Activated T-helper 1 cell treated with anti-CD3 and anti-CD28 coated beads, Interleukin-12 subunit alpha, Interleukin-12 subunit beta, Interleukin-2, Interleukin-4 antibody, amounts not matched to agents 30 ng/mL and 10 ng/mL and 1 ng/mL, durations not matched to agents 14 hours and 24 hours and 36 hours (primary cell): ENCODE measurements at regions not wholly inside any gene's neighbourhood (a gene's known extent, or its start where the extent isn't known, plus 50 kb on each side); places are given as distances from the start of the nearest gene placed in this dataset.

ENCODE experiments used
- DNase-seq: peaks from one replicate; pipeline ENCODE4 v3.0.0; 2021; ENCODE audit warnings: low spot score
- H3K27ac Mint-ChIP-seq: one replicate; pipeline ENCODE4 v1.8.0; 2021; ENCODE audit warnings: mild to moderate bottlenecking, mixed read lengths
- H3K27me3 Mint-ChIP-seq: one replicate; pipeline ENCODE4 v1.8.0; 2022; ENCODE audit warnings: mild to moderate bottlenecking, moderate library complexity, mixed read lengths; ENCODE audit not compliant: insufficient read depth
- H3K36me3 Mint-ChIP-seq: one replicate; pipeline ENCODE4 v1.8.0; 2021; ENCODE audit warnings: low read depth, mixed read lengths
- H3K4me1 Mint-ChIP-seq: one replicate; pipeline ENCODE4 v1.8.0; 2021; ENCODE audit warnings: low read depth, mixed read lengths
- H3K4me3 Mint-ChIP-seq: one replicate; pipeline ENCODE4 v1.8.0; 2021; ENCODE audit warnings: mild to moderate bottlenecking, moderate library complexity, mixed read lengths
- H3K9me3 Mint-ChIP-seq: one replicate; pipeline ENCODE4 v1.8.0; 2021; ENCODE audit warnings: mixed read lengths
- intact Hi-C: fragments of 100-400 bp; cut with micrococcal nuclease; formaldehyde crosslinking; loops from one replicate; pipeline ENCODE4 v1.15.1; 2024

GRCh38 chr16:35296962-35297653 lies 1837.7 kb downstream of the TP53TG3F start:
- H3K36me3 Mint-ChIP-seq: no peaks in the 10 kb centered on the region
- intact Hi-C loops: no loop called here
- H3K27me3 Mint-ChIP-seq: no peaks in the 10 kb centered on the region
- H3K4me3 Mint-ChIP-seq: no peak overlapping the region
- no peaks in the 10 kb centered on the region for H3K4me1 Mint-ChIP-seq
- H3K27ac Mint-ChIP-seq: no peak overlapping the region
- H3K9me3 Mint-ChIP-seq: peaks cover 41% of the 10 kb centered on the region
- no peak for DNase-seq

DNA sequence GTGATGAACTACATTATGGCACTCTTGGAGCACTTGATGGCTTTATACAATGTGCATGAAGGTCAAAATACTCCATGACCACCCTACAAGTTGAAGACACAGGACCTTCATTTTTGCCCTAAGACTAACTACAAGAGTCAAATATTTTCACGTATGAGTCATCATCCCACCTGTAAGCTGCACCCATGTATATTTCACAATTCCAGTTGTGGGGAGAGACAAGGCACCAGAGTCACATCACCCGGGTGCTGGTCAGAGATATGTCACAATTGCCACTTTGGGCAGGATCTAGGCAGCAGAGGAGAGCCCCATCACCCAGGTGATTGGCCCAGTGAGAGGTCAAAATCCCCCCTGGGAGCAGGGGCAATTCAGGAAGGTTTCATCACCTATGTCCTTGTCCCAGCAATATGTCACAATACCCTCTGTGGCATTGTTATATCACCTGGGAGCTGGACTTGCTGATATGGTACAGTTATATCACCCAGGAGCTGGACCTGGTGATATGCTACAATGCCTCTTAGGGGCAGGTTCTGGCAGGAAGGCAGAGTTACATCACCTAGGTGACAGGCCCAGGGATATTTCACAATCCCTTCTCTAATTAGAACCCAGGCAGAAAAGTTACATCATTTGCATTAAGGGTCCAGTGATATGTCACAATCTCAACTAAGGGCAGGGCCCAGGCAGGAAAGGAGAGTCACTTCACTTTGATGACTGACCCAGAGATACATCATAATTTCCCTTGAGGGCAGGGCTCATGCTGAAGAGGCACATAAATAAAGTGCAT lies 1839.2 kb downstream of the TP53TG3F start:
- Mint-ChIP-seq H3K36me3 (no peaks in the 10 kb centered on the region), H3K4me1 (no peaks in the 10 kb centered on the region), H3K9me3 (peaks cover 41% of the 10 kb centered on the region), H3K27ac (no peak overlapping the region), H3K27me3 (no peaks in the 10 kb centered on the region), H3K4me3 (no peak overlapping the region)
- intact Hi-C loops: no loop called here
- no peak for DNase-seq

GRCh38 chr16:35302859-35303258 lies 1843.4 kb downstream of the TP53TG3F start:
- H3K36me3 Mint-ChIP-seq: no peaks in the 10 kb centered on the region
- H3K4me3 Mint-ChIP-seq: no peak overlapping the region
- no peaks in the 10 kb centered on the region for H3K27me3 Mint-ChIP-seq
- intact Hi-C loops: no loop called here
- no peak overlapping the region for H3K27ac Mint-ChIP-seq
- peaks cover 45% of the 10 kb centered on the region for H3K9me3 Mint-ChIP-seq
- DNase-seq: no peak
- H3K4me1 Mint-ChIP-seq: no peaks in the 10 kb centered on the region

DNA sequence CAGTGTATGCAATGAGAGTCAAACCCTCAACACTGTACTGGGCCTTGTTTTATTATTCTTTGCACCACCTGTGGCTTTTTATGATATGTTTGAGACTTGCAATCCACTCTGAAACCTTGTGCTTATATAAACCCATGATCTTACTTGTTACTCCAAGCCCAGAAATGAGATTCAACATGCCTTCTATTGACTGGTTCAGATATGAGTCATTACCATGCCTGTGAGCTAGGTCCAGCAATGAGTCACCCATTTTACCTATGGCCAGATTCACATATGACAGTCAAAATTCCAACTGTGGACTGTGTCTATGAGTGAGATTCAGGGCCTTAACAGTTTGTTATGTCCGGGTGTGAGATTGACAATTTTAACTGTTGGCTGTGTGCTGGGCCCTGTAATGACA lies 1846.1 kb downstream of the TP53TG3F start:
- intact Hi-C loops: no loop called here
- Mint-ChIP-seq H3K4me1 (no peaks in the 10 kb centered on the region), H3K27ac (no peak overlapping the region), H3K4me3 (no peak overlapping the region), H3K9me3 (peaks cover 35% of the 10 kb centered on the region), H3K27me3 (no peaks in the 10 kb centered on the region), H3K36me3 (no peaks in the 10 kb centered on the region)
- no peak for DNase-seq

- peaks cover 31% of the 10 kb centered on the region for H3K9me3 Mint-ChIP-seq
- H3K36me3 Mint-ChIP-seq: no peaks in the 10 kb centered on the region
- no peak overlapping the region for H3K4me3 Mint-ChIP-seq
- H3K27me3 Mint-ChIP-seq: no peaks in the 10 kb centered on the region
- H3K27ac Mint-ChIP-seq: no peak overlapping the region
- intact Hi-C loops: no loop called here
- H3K4me1 Mint-ChIP-seq: no peaks in the 10 kb centered on the region
- DNase-seq: no peak
Observed at GRCh38 chr16:35306915-35307314, 1847.5 kb downstream of the TP53TG3F start.

GRCh38 chr16:35308674-35309073 lies 1849.3 kb downstream of the TP53TG3F start:
- Mint-ChIP-seq H3K27me3 (no peaks in the 10 kb centered on the region), H3K27ac (no peak overlapping the region), H3K36me3 (no peaks in the 10 kb centered on the region), H3K4me1 (no peaks in the 10 kb centered on the region), H3K9me3 (peaks cover 43% of the 10 kb centered on the region), H3K4me3 (no peak overlapping the region)
- intact Hi-C loops: no loop called here
- no peak for DNase-seq

GRCh38 chr16:35310999-35311398 lies 1851.6 kb downstream of the TP53TG3F start:
- no peaks in the 10 kb centered on the region for H3K27me3 Mint-ChIP-seq
- intact Hi-C loops: no loop called here
- H3K36me3 Mint-ChIP-seq: no peaks in the 10 kb centered on the region
- H3K4me3 Mint-ChIP-seq: no peak overlapping the region
- no peak for DNase-seq
- H3K27ac Mint-ChIP-seq: no peak overlapping the region
- H3K9me3 Mint-ChIP-seq: peaks cover 46% of the 10 kb centered on the region
- no peaks in the 10 kb centered on the region for H3K4me1 Mint-ChIP-seq

DNA sequence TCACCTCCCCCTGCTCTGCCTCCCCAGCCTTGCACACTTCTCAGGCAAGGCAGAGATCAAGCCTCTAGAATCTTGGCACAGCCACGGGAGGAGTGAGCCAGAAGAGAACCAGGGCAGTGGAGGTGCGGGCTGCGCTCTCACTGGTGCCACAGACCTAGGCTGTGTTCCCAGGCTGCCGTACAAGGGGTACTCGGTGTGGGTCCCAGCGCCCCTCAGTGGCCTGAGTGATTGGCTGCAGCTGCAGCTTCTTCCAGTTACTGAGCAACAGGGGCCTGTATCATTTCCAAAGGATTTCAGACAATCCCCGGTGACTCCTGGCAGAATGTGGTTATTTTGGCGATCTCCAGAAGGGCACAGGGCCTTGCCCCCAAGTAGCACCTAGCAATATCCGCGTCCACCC lies 1852.1 kb downstream of the TP53TG3F start:
- H3K36me3 Mint-ChIP-seq: no peaks in the 10 kb centered on the region
- no peak overlapping the region for H3K4me3 Mint-ChIP-seq
- H3K27ac Mint-ChIP-seq: no peak overlapping the region
- intact Hi-C loops: no loop called here
- H3K27me3 Mint-ChIP-seq: no peaks in the 10 kb centered on the region
- DNase-seq: no peak
- H3K9me3 Mint-ChIP-seq: peaks cover 42% of the 10 kb centered on the region
- no peaks in the 10 kb centered on the region for H3K4me1 Mint-ChIP-seq

GRCh38 chr16:35314298-35314697 lies 1854.9 kb downstream of the TP53TG3F start:
- Mint-ChIP-seq H3K27me3 (no peaks in the 10 kb centered on the region), H3K9me3 (peaks cover 38% of the 10 kb centered on the region), H3K36me3 (no peaks in the 10 kb centered on the region), H3K27ac (no peak overlapping the region), H3K4me3 (no peak overlapping the region), H3K4me1 (no peaks in the 10 kb centered on the region)
- no peak for DNase-seq
- intact Hi-C loops: no loop called here

- H3K27me3 Mint-ChIP-seq: no peaks in the 10 kb centered on the region
- H3K9me3 Mint-ChIP-seq: peaks cover 24% of the 10 kb centered on the region
Observed at GRCh38 chr16:35319536-35320192, 1860.3 kb downstream of the TP53TG3F start.

DNA sequence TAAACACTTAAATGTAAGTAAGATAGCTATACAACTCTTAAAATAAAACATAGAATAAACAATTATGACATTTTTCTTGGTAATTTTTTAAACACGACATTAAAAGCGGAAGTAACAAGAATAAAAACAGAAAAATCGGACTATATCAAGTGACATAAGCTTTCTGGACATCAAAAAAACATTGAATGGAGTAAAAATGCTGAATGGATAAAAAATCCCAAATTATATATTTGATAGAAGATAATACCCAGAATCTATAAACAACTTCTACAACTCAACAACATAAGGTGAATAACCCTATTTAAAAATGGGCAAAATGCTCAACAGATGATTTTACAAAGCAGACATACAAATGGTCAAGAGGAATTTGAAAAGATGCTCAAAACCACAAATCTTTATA lies 1866.5 kb downstream of the TP53TG3F start:
- Mint-ChIP-seq H3K27ac (no peak overlapping the region), H3K4me3 (no peak overlapping the region), H3K4me1 (no peaks in the 10 kb centered on the region), H3K27me3 (no peaks in the 10 kb centered on the region), H3K36me3 (no peaks in the 10 kb centered on the region), H3K9me3 (peaks cover 16% of the 10 kb centered on the region)
- DNase-seq: no peak
- intact Hi-C loops: no loop called here

More at GRCh38 chr16:35319536-35320192, 1860.3 kb downstream of the TP53TG3F start:
- intact Hi-C loops: no loop called here
- no peaks in the 10 kb centered on the region for H3K4me1 Mint-ChIP-seq
- no peak for DNase-seq
- no peaks in the 10 kb centered on the region for H3K36me3 Mint-ChIP-seq
- H3K4me3 Mint-ChIP-seq: no peak overlapping the region
- H3K27ac Mint-ChIP-seq: no peak overlapping the region

- peaks cover 32% of the 10 kb centered on the region for H3K9me3 Mint-ChIP-seq
- H3K4me3 Mint-ChIP-seq: no peak overlapping the region
- no peaks in the 10 kb centered on the region for H3K36me3 Mint-ChIP-seq
- no peak overlapping the region for H3K27ac Mint-ChIP-seq
- no peaks in the 10 kb centered on the region for H3K27me3 Mint-ChIP-seq
- DNase-seq: no peak
- H3K4me1 Mint-ChIP-seq: no peaks in the 10 kb centered on the region
- intact Hi-C loops: no loop called here
Observed at GRCh38 chr16:35339337-35339736, 1879.9 kb downstream of the TP53TG3F start.

- H3K27me3 Mint-ChIP-seq: no peaks in the 10 kb centered on the region
- peaks cover 36% of the 10 kb centered on the region for H3K9me3 Mint-ChIP-seq
- no peaks in the 10 kb centered on the region for H3K4me1 Mint-ChIP-seq
- no peak overlapping the region for H3K4me3 Mint-ChIP-seq
- DNase-seq: no peak
- H3K27ac Mint-ChIP-seq: no peak overlapping the region
- no peaks in the 10 kb centered on the region for H3K36me3 Mint-ChIP-seq
- intact Hi-C loops: no loop called here
Observed at GRCh38 chr16:35342012-35342411, 1882.6 kb downstream of the TP53TG3F start.
